ENCODE measurements at regions not wholly inside any gene's neighbourhood (a gene's known extent, or its start where the extent isn't known, plus 50 kb on each side); places are given as distances from the start of the nearest gene placed in this dataset.
"Not testable (repeated sequence)": the region's sequence is repeated elsewhere in the genome, so short reads cannot be mapped to it uniquely, and the experiment has no call there.

- DNase-seq = no peak
- no peak overlapping the region for H2AK5ac ChIP-seq (ENCODE audit: low read length, severe bottlenecking)
- H3K23ac ChIP-seq (ENCODE audit: low read length in 2 of 2) = no peak overlapping the region
- no peaks in the 10 kb centered on the region for H3K36me3 ChIP-seq (ENCODE audit: control insufficient read depth in 1 of 2, insufficient read depth in 2 of 2, low read depth in 1 of 2, low read length in 2 of 2)
- H3K9ac ChIP-seq (ENCODE audit: low read length) = no peak overlapping the region
- no peak overlapping the region for H3K4me3 ChIP-seq (ENCODE audit: insufficient read depth in 1 of 2, low read depth in 1 of 2, low read length in 2 of 2)
- H2AFZ ChIP-seq (ENCODE audit: low read depth, low read length) = no peak overlapping the region
- H3K9me3 ChIP-seq (ENCODE audit: control insufficient read depth, low read length) = peaks cover 3% of the 10 kb centered on the region
- no peak overlapping the region for H3K27ac ChIP-seq (ENCODE audit: low read length, poor library complexity, severe bottlenecking)
- H3K4ac ChIP-seq (ENCODE audit: low read depth in 1 of 2, low read length in 2 of 2) = no peak overlapping the region
- H3K14ac ChIP-seq (ENCODE audit: low read length in 2 of 2) = no peak overlapping the region
- H3K79me1 ChIP-seq (replicated peaks; ENCODE audit: low read length, poor library complexity, severe bottlenecking) = no peaks in the 10 kb centered on the region
- no peak overlapping the region for H4K8ac ChIP-seq (ENCODE audit: low read length)
- H2BK5ac ChIP-seq (ENCODE audit: low read depth, low read length, poor library complexity, severe bottlenecking) = no peak overlapping the region
- H3K4me2 ChIP-seq (ENCODE audit: low read length, poor library complexity, severe bottlenecking) = no peak overlapping the region
- no peak overlapping the region for H2BK15ac ChIP-seq (ENCODE audit: low read depth, poor library complexity, severe bottlenecking)
- H3K18ac ChIP-seq (ENCODE audit: low read depth in 1 of 2, low read length in 2 of 2) = no peak overlapping the region
- H2BK12ac ChIP-seq (ENCODE audit: low read length in 2 of 2) = no peak overlapping the region
- no peaks in the 10 kb centered on the region for H3K27me3 ChIP-seq (ENCODE audit: control insufficient read depth in 1 of 2, insufficient read depth in 1 of 2, low read length in 2 of 2)
- H3K4me1 ChIP-seq (ENCODE audit: control insufficient read depth, insufficient read depth, low read depth, low read length) = no peaks in the 10 kb centered on the region
- no peak overlapping the region for H4K91ac ChIP-seq (ENCODE audit: low read length)
- H2BK120ac ChIP-seq (ENCODE audit: low read depth, low read length) = no peak overlapping the region
These were observed 136.4 kb downstream of the IBTK start for GRCh38 chr6:82111114-82111513.

- H2AFZ ChIP-seq (ENCODE audit: low read depth, low read length); H3K27me3 ChIP-seq (ENCODE audit: control insufficient read depth in 1 of 2, insufficient read depth in 1 of 2, low read length in 2 of 2); H3K14ac ChIP-seq (ENCODE audit: low read length in 2 of 2); H2BK15ac ChIP-seq (ENCODE audit: low read depth, poor library complexity, severe bottlenecking); H3K18ac ChIP-seq (ENCODE audit: low read depth in 1 of 2, low read length in 2 of 2); H3K9me3 ChIP-seq (ENCODE audit: control insufficient read depth, low read length); H2BK12ac ChIP-seq (ENCODE audit: low read length in 2 of 2); H3K4ac ChIP-seq (ENCODE audit: low read depth in 1 of 2, low read length in 2 of 2); H3K36me3 ChIP-seq (ENCODE audit: control insufficient read depth in 1 of 2, insufficient read depth in 2 of 2, low read depth in 1 of 2, low read length in 2 of 2); H2AK5ac ChIP-seq (ENCODE audit: low read length, severe bottlenecking); H2BK120ac ChIP-seq (ENCODE audit: low read depth, low read length); H4K91ac ChIP-seq (ENCODE audit: low read length); H3K4me1 ChIP-seq (ENCODE audit: control insufficient read depth, insufficient read depth, low read depth, low read length); H3K9ac ChIP-seq (ENCODE audit: low read length); H3K27ac ChIP-seq (ENCODE audit: low read length, poor library complexity, severe bottlenecking); H2BK5ac ChIP-seq (ENCODE audit: low read depth, low read length, poor library complexity, severe bottlenecking); H3K4me3 ChIP-seq (ENCODE audit: insufficient read depth in 1 of 2, low read depth in 1 of 2, low read length in 2 of 2); H3K4me2 ChIP-seq (ENCODE audit: low read length, poor library complexity, severe bottlenecking); H3K79me1 ChIP-seq (replicated peaks; ENCODE audit: low read length, poor library complexity, severe bottlenecking); DNase-seq; H4K8ac ChIP-seq (ENCODE audit: low read length); H3K23ac ChIP-seq (ENCODE audit: low read length in 2 of 2): not testable (repeated sequence)
- WGBS = 100% methylated on average over 1 of the region's 3 CpGs
These were observed 144.4 kb downstream of the IBTK start for GRCh38 chr6:82103171-82103570.

- not testable (repeated sequence) for H3K27me3 ChIP-seq (ENCODE audit: control insufficient read depth in 1 of 2, insufficient read depth in 1 of 2, low read length in 2 of 2); H2AK5ac ChIP-seq (ENCODE audit: low read length, severe bottlenecking)
These were observed 146.0 kb downstream of the IBTK start for GRCh38 chr6:82101374-82102114.

DNA sequence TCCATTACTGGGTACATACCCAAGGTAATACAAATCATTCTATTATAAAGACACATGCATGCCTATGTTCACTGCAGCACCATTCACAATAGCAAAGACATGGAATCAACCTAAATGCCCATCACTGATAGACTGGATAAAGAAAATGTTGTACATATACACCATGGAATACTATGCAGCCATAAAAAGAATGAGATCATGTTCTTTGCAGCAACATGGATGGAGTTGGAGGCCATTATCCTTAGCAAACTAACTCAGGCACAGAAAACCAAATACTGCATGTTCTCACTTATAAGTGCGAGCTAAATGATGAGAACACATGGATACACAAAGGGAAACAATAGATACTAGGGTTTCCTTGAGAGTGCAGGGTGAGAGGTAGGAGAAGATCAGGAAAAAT, 146.8 kb downstream of the IBTK start:
- not testable (repeated sequence) for H2AFZ ChIP-seq (ENCODE audit: low read depth, low read length); H3K9me3 ChIP-seq (ENCODE audit: control insufficient read depth, low read length); H3K27me3 ChIP-seq (ENCODE audit: control insufficient read depth in 1 of 2, insufficient read depth in 1 of 2, low read length in 2 of 2); H2BK12ac ChIP-seq (ENCODE audit: low read length in 2 of 2); H3K14ac ChIP-seq (ENCODE audit: low read length in 2 of 2); H3K4me2 ChIP-seq (ENCODE audit: low read length, poor library complexity, severe bottlenecking); H4K8ac ChIP-seq (ENCODE audit: low read length); H3K27ac ChIP-seq (ENCODE audit: low read length, poor library complexity, severe bottlenecking); H3K18ac ChIP-seq (ENCODE audit: low read depth in 1 of 2, low read length in 2 of 2); H3K9ac ChIP-seq (ENCODE audit: low read length); DNase-seq; H3K36me3 ChIP-seq (ENCODE audit: control insufficient read depth in 1 of 2, insufficient read depth in 2 of 2, low read depth in 1 of 2, low read length in 2 of 2); H2BK5ac ChIP-seq (ENCODE audit: low read depth, low read length, poor library complexity, severe bottlenecking); H4K91ac ChIP-seq (ENCODE audit: low read length); H2BK15ac ChIP-seq (ENCODE audit: low read depth, poor library complexity, severe bottlenecking); H2BK120ac ChIP-seq (ENCODE audit: low read depth, low read length); H2AK5ac ChIP-seq (ENCODE audit: low read length, severe bottlenecking); H3K23ac ChIP-seq (ENCODE audit: low read length in 2 of 2); H3K79me1 ChIP-seq (replicated peaks; ENCODE audit: low read length, poor library complexity, severe bottlenecking); H3K4ac ChIP-seq (ENCODE audit: low read depth in 1 of 2, low read length in 2 of 2); H3K4me3 ChIP-seq (ENCODE audit: insufficient read depth in 1 of 2, low read depth in 1 of 2, low read length in 2 of 2); H3K4me1 ChIP-seq (ENCODE audit: control insufficient read depth, insufficient read depth, low read depth, low read length)
- no CpG with 5 or more reads among the region's 1 CpG for WGBS

More at GRCh38 chr6:82101374-82102114, 146.0 kb downstream of the IBTK start:
- H3K4me2 ChIP-seq (ENCODE audit: low read length, poor library complexity, severe bottlenecking); H3K4ac ChIP-seq (ENCODE audit: low read depth in 1 of 2, low read length in 2 of 2); H4K8ac ChIP-seq (ENCODE audit: low read length); H3K14ac ChIP-seq (ENCODE audit: low read length in 2 of 2); H2BK15ac ChIP-seq (ENCODE audit: low read depth, poor library complexity, severe bottlenecking); H3K27ac ChIP-seq (ENCODE audit: low read length, poor library complexity, severe bottlenecking); H2BK120ac ChIP-seq (ENCODE audit: low read depth, low read length); H3K4me1 ChIP-seq (ENCODE audit: control insufficient read depth, insufficient read depth, low read depth, low read length); H3K79me1 ChIP-seq (replicated peaks; ENCODE audit: low read length, poor library complexity, severe bottlenecking); H3K9me3 ChIP-seq (ENCODE audit: control insufficient read depth, low read length); H3K18ac ChIP-seq (ENCODE audit: low read depth in 1 of 2, low read length in 2 of 2); H3K4me3 ChIP-seq (ENCODE audit: insufficient read depth in 1 of 2, low read depth in 1 of 2, low read length in 2 of 2); H2AFZ ChIP-seq (ENCODE audit: low read depth, low read length); H4K91ac ChIP-seq (ENCODE audit: low read length); H3K9ac ChIP-seq (ENCODE audit: low read length); H2BK12ac ChIP-seq (ENCODE audit: low read length in 2 of 2); H2BK5ac ChIP-seq (ENCODE audit: low read depth, low read length, poor library complexity, severe bottlenecking); DNase-seq; H3K36me3 ChIP-seq (ENCODE audit: control insufficient read depth in 1 of 2, insufficient read depth in 2 of 2, low read depth in 1 of 2, low read length in 2 of 2); H3K23ac ChIP-seq (ENCODE audit: low read length in 2 of 2): not testable (repeated sequence)
- 92% methylated on average over 16 of the region's 23 CpGs for WGBS

All from mesenchymal stem cell (in vitro differentiated cells and primary cell).